ENCODE measurements at regions not wholly inside any gene's neighbourhood (a gene's known extent, or its start where the extent isn't known, plus 50 kb on each side); places are given as distances from the start of the nearest gene placed in this dataset.

GRCh38 chr1:106975944-106976343 is 80.5 kb upstream of the PRMT6 start:
- Histone ChIP-seq H4K8ac (replicated peaks; ENCODE audit: insufficient read length, low read depth, low read length) (no peak overlapping the region), H3K9me3 (ENCODE audit: control insufficient read depth, low read depth, low read length) (no peaks in the 10 kb centered on the region), H2AFZ (ENCODE audit: low read length) (no peak overlapping the region), H3K79me1 (ENCODE audit: insufficient read depth, low read depth, low read length, poor library complexity, severe bottlenecking) (no peaks in the 10 kb centered on the region), H4K91ac (ENCODE audit: insufficient read length, low read depth, low read length) (no peak overlapping the region), H3K18ac (ENCODE audit: insufficient read length, low read depth, low read length) (no peak overlapping the region), H3K27me3 (ENCODE audit: insufficient read depth, low read length) (no peaks in the 10 kb centered on the region), H3K79me2 (ENCODE audit: insufficient read depth, low read length) (no peaks in the 10 kb centered on the region), H3K4me2 (ENCODE audit: insufficient read depth, insufficient read length, low read length) (no peak overlapping the region), H2BK12ac (ENCODE audit: insufficient read length, low read depth, low read length) (no peak overlapping the region), H2BK120ac (ENCODE audit: low read depth, low read length, poor library complexity, severe bottlenecking) (no peak overlapping the region), H3K14ac (ENCODE audit: insufficient read depth, low read length) (no peak overlapping the region), H3K4me1 (ENCODE audit: insufficient read depth, low read length) (no peaks in the 10 kb centered on the region), H3K23me2 (ENCODE audit: insufficient read length, low read depth, low read length, poor library complexity, severe bottlenecking) (no peaks in the 10 kb centered on the region), H2BK15ac (ENCODE audit: low read depth, low read length) (no peak overlapping the region), H3K4ac (ENCODE audit: low read depth, low read length) (no peak overlapping the region), H4K20me1 (ENCODE audit: control insufficient read depth, insufficient read depth, insufficient read length) (no peaks in the 10 kb centered on the region), H3K56ac (ENCODE audit: insufficient read length, low read depth, low read length) (no peak overlapping the region), H3T11ph (ENCODE audit: low read length) (no peak overlapping the region), H2AK5ac (ENCODE audit: insufficient read length, low read length) (no peak overlapping the region), H3K27ac (ENCODE audit: insufficient read length, low read depth, low read length) (no peak overlapping the region), H3K9ac (ENCODE audit: extremely low read depth, insufficient read length, low read length) (no peak overlapping the region), H3K23ac (ENCODE audit: insufficient read length, low read depth, low read length) (no peak overlapping the region), H2BK20ac (ENCODE audit: low read depth, low read length, poor library complexity, severe bottlenecking) (no peak overlapping the region), H4K5ac (ENCODE audit: insufficient read length, low read depth, low read length) (no peak overlapping the region), H2BK5ac (ENCODE audit: insufficient read length, low read length) (no peak overlapping the region)
- peaks cover 0 to 9% (median 5%) of the 10 kb centered on the region in 3 experiments; a peak in 4 of 7 replicates for H3K36me3 Mint-ChIP-seq (ENCODE audit: insufficient read depth in 1 of 3, low read depth in 3 of 3)
- H3K4me3 Mint-ChIP-seq, result no peak overlapping the region
- no CpG with 5 or more reads among the region's 2 CpGs for WGBS (ENCODE audit: extremely low coverage, insufficient read length, low lambda C conversion rate)
- peaks cover 5 to 9% of the 10 kb centered on the region in 2 experiments; a peak in 3 of 5 replicates for H3K9me3 Mint-ChIP-seq
- peaks cover 0 to 2% of the 10 kb centered on the region in 2 experiments; a peak in 1 of 4 replicates for H3K4me1 Mint-ChIP-seq
- TF ChIP-seq CTCF (conservative IDR thresholded peaks at IDR 0.05), result peak; percentile 75
- no peak overlapping the region for H3K27ac Mint-ChIP-seq
- peak; percentile 29 for DNase-seq
- no peaks in the 10 kb centered on the region for H3K27me3 Mint-ChIP-seq (ENCODE audit: low read depth)

All from H9 (cell line).